ENCODE measurements at regions not wholly inside any gene's neighbourhood (a gene's known extent, or its start where the extent isn't known, plus 50 kb on each side); places are given as distances from the start of the nearest gene placed in this dataset.
A peak's percentile ranks its signal among the peaks of the same experiment; 100 is the strongest.
"Not testable (repeated sequence)": the region's sequence is repeated elsewhere in the genome, so short reads cannot be mapped to it uniquely, and the experiment has no call there.

- no peak for DNase-seq
Measured at GRCh38 chr21:31449921-31450535, 106.0 kb upstream of the TIAM1 start.

- DNase-seq = no peak
Measured at GRCh38 chr21:31448496-31448895, 104.4 kb upstream of the TIAM1 start.

GRCh38 chr21:31447505-31447904, 103.4 kb upstream of the TIAM1 start:
- DNase-seq = no peak

GRCh38 chr21:31446226-31446855, 102.3 kb upstream of the TIAM1 start:
- peak; percentile 63 for DNase-seq

- no peak for DNase-seq
Measured at GRCh38 chr21:31445137-31445536, 101.1 kb upstream of the TIAM1 start.

- peak; percentile 51 for DNase-seq
Measured at GRCh38 chr21:31443736-31444521, 99.9 kb upstream of the TIAM1 start.

GRCh38 chr21:31442339-31442738, 98.3 kb upstream of the TIAM1 start:
- DNase-seq = no peak

GRCh38 chr21:31429506-31429905, 85.4 kb upstream of the TIAM1 start:
- no peak for DNase-seq

GRCh38 chr21:31426235-31426797, 82.3 kb upstream of the TIAM1 start:
- no peak for DNase-seq

GRCh38 chr21:31425138-31425537, 81.1 kb upstream of the TIAM1 start:
- no peak for DNase-seq

GRCh38 chr21:31424058-31424457, 80.0 kb upstream of the TIAM1 start:
- DNase-seq = no peak

- DNase-seq = no peak
Measured at GRCh38 chr21:31420988-31421387, 76.9 kb upstream of the TIAM1 start.

GRCh38 chr21:31420354-31420753, 76.3 kb upstream of the TIAM1 start:
- DNase-seq = no peak

- no peak for DNase-seq
Measured at GRCh38 chr21:31418377-31419001, 74.4 kb upstream of the TIAM1 start.

GRCh38 chr21:31417214-31417613, 73.2 kb upstream of the TIAM1 start:
- DNase-seq = not testable (repeated sequence)

GRCh38 chr21:31416465-31416864, 72.4 kb upstream of the TIAM1 start:
- DNase-seq = no peak

- no peak for DNase-seq
Measured at GRCh38 chr21:31414263-31415000, 70.4 kb upstream of the TIAM1 start.

- DNase-seq = no peak
Measured at GRCh38 chr21:31413698-31414097, 69.6 kb upstream of the TIAM1 start.

GRCh38 chr21:31410499-31411131, 66.6 kb upstream of the TIAM1 start:
- no peak for DNase-seq

GRCh38 chr21:31409831-31410487, 65.9 kb upstream of the TIAM1 start:
- no peak for DNase-seq

GRCh38 chr21:31408301-31409088, 64.4 kb upstream of the TIAM1 start:
- DNase-seq = no peak

Measured in hematopoietic multipotent progenitor cell treated with erythropoietin and hydrocortisone succinate and interleukin-3 and kit ligand, for 4 days (in vitro differentiated cells).